ENCODE measurements at regions not wholly inside any gene's neighbourhood (a gene's known extent, or its start where the extent isn't known, plus 50 kb on each side); places are given as distances from the start of the nearest gene placed in this dataset.
A peak's percentile ranks its signal among the peaks of the same experiment; 100 is the strongest.
"Not testable (repeated sequence)": the region's sequence is repeated elsewhere in the genome, so short reads cannot be mapped to it uniquely, and the experiment has no call there.

- DNase-seq = peak; percentile 41
Measured at GRCh38 chr10:29746080-29746797, 111.5 kb upstream of the SVIL start.

- no peak for DNase-seq
Measured at GRCh38 chr10:29740981-29741545, 106.3 kb upstream of the SVIL start.

GRCh38 chr10:29738341-29738740 is 103.6 kb upstream of the SVIL start:
- no peak for DNase-seq

- no peak for DNase-seq
Measured at GRCh38 chr10:29737074-29737593, 102.4 kb upstream of the SVIL start.

GRCh38 chr10:29736366-29737073 is 101.7 kb upstream of the SVIL start:
- DNase-seq = no peak

- DNase-seq = peak; percentile 52
Measured at GRCh38 chr10:29735628-29736365, 101.0 kb upstream of the SVIL start.

GRCh38 chr10:29734962-29735627 is 100.3 kb upstream of the SVIL start:
- no peak for DNase-seq

- DNase-seq = no peak
Measured at GRCh38 chr10:29734640-29734961, 99.8 kb upstream of the SVIL start.

GRCh38 chr10:29733323-29733722 is 98.6 kb upstream of the SVIL start:
- no peak for DNase-seq

GRCh38 chr10:29732918-29733317 is 98.1 kb upstream of the SVIL start:
- DNase-seq = no peak

- DNase-seq = no peak
Measured at GRCh38 chr10:29731760-29732159, 97.0 kb upstream of the SVIL start.

GRCh38 chr10:29730969-29731368 is 96.2 kb upstream of the SVIL start:
- DNase-seq = no peak

- DNase-seq = no peak
Measured at GRCh38 chr10:29730458-29730857, 95.7 kb upstream of the SVIL start.

- no peak for DNase-seq
Measured at GRCh38 chr10:29728541-29729049, 93.8 kb upstream of the SVIL start.

- DNase-seq = not testable (repeated sequence)
Measured at GRCh38 chr10:29725927-29726326, 91.2 kb upstream of the SVIL start.

GRCh38 chr10:29725133-29725720 is 90.5 kb upstream of the SVIL start:
- no peak for DNase-seq

GRCh38 chr10:29723726-29724125 is 89.0 kb upstream of the SVIL start:
- DNase-seq = no peak

GRCh38 chr10:29722777-29723176 is 88.0 kb upstream of the SVIL start:
- DNase-seq = no peak

GRCh38 chr10:29720149-29720548 is 85.4 kb upstream of the SVIL start:
- no peak for DNase-seq

GRCh38 chr10:29719281-29719675 is 84.5 kb upstream of the SVIL start:
- no peak for DNase-seq

- no peak for DNase-seq
Measured at GRCh38 chr10:29715296-29715695, 80.5 kb upstream of the SVIL start.
